ENCODE measurements at regions not wholly inside any gene's neighbourhood (a gene's known extent, or its start where the extent isn't known, plus 50 kb on each side); places are given as distances from the start of the nearest gene placed in this dataset.
A peak's percentile ranks its signal among the peaks of the same experiment; 100 is the strongest.
"Not testable (repeated sequence)": the region's sequence is repeated elsewhere in the genome, so short reads cannot be mapped to it uniquely, and the experiment has no call there.

DNA sequence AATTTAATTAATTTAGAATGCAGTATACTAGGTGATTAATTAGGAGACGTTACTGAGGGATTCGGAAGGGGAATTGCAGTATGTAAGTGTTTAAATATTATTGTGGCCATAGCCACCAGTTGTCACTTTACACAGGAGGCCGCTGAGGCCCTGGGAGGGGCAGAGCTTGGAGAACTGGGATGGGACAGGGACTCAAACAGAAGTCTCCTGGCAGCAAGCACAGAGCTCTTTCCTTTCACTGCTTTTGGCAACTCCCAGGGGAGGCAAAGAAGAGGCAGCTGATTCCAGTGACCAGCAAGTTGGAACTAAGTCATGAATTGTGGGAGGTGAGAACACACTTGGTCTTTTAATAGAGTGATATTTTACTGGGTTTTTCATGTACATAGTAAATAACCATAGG lies 248.6 kb downstream of the RPLP1 start:
- no peak overlapping the region for H3K4me3 ChIP-seq (ENCODE audit: low read depth, low read length)
- DNase-seq (ENCODE audit: low read depth), result no peak
- TF ChIP-seq, protein P1, sequence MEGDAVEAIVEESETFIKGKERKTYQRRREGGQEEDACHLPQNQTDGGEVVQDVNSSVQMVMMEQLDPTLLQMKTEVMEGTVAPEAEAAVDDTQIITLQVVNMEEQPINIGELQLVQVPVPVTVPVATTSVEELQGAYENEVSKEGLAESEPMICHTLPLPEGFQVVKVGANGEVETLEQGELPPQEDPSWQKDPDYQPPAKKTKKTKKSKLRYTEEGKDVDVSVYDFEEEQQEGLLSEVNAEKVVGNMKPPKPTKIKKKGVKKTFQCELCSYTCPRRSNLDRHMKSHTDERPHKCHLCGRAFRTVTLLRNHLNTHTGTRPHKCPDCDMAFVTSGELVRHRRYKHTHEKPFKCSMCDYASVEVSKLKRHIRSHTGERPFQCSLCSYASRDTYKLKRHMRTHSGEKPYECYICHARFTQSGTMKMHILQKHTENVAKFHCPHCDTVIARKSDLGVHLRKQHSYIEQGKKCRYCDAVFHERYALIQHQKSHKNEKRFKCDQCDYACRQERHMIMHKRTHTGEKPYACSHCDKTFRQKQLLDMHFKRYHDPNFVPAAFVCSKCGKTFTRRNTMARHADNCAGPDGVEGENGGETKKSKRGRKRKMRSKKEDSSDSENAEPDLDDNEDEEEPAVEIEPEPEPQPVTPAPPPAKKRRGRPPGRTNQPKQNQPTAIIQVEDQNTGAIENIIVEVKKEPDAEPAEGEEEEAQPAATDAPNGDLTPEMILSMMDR (IDR thresholded peaks at IDR 0.05; ENCODE audit: insufficient read depth, low read depth, low read length), result no peak

DNA sequence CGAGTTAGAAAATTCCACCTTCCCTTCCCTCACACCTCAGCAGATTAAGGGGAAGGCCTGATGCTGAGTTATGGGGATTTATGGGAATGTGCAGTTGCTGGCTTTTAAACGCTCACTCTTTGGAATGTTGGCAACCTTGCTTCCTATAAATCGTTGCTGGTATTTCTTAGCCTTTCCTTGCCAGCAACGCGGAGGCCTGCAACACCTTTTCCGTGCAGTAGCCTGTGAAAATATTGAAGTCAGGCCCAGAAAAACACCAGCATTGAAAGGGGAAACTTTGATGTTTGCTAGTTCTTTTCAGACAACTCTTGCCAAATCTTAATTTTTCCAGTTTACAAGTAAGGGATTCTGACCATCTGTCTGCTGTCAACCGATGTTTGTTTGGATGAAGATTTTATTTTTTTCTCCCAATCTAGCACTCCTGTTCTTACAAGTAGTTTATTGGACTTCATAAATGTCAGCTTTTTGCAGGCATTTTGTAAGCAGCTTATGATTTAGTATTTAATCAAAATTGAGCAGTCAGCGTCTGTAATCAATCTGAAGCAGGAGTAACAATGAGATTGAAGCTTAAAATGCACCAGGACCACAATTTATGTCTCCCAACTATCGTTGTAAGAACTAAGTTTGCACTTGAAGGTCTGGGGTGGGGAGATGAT lies 251.0 kb downstream of the RPLP1 start:
- DNase-seq (ENCODE audit: low read depth), result peak; percentile 5
- no peak overlapping the region for H3K4me3 ChIP-seq (ENCODE audit: low read depth, low read length)
- TF ChIP-seq, protein P1 (IDR thresholded peaks at IDR 0.05; ENCODE audit: insufficient read depth, low read depth, low read length), result no peak

DNA sequence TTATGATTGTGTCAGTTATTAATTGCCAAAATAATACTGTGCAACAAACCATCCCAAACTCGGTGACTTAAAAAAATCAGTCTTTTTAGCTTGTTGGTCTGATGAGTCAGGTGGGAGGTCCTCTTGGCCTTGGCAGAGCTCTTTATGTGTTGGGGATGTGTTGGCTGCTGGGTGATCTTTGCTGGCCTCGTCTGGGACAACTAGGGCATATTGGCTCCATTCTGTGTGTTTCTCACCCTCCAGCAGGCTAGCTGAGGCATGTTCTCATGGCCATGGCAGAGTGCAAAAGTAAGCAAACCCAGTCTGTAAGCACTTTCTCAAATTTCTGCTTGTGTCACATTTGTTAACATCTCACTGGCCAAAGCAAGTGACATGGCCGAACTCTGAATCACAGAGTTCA lies 251.6 kb downstream of the RPLP1 start:
- no peak overlapping the region for H3K4me3 ChIP-seq (ENCODE audit: low read depth, low read length)
- no peak for DNase-seq (ENCODE audit: low read depth)
- TF ChIP-seq, protein P1 (IDR thresholded peaks at IDR 0.05; ENCODE audit: insufficient read depth, low read depth, low read length), result no peak

DNA sequence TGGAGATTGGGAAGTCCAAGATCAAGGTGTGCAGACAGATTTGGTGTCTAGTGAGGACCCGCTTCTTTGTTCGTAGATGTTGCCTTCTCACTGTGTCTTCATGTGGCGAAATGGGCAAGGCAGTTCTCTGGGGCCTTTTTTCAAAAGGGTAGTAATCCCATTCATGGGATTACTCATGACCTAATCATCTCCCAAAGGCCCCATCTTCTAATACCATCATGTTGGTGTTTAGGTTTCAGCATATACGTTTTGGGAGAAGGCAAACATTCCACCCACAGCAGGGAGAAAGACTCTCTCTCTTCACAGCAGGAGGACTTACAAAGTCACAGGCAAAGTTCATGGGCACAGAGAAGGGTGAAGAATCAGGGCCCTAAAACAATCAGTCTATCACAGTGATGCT lies 252.1 kb downstream of the RPLP1 start:
- DNase-seq (ENCODE audit: low read depth), result no peak

GRCh38 chr15:69706353-69707097 lies 253.9 kb downstream of the RPLP1 start:
- TF ChIP-seq, protein P1 (IDR thresholded peaks at IDR 0.05; ENCODE audit: insufficient read depth, low read depth, low read length), result no peak
- no peak overlapping the region for H3K4me3 ChIP-seq (ENCODE audit: low read depth, low read length)
- no peak for DNase-seq (ENCODE audit: low read depth)

More for the DNA sequence above, 252.1 kb downstream of the RPLP1 start:
- TF ChIP-seq, protein P1 (IDR thresholded peaks at IDR 0.05; ENCODE audit: insufficient read depth, low read depth, low read length), result no peak
- H3K4me3 ChIP-seq (ENCODE audit: low read depth, low read length), result no peak overlapping the region

GRCh38 chr15:69707241-69707640 lies 254.6 kb downstream of the RPLP1 start:
- H3K4me3 ChIP-seq (ENCODE audit: low read depth, low read length); DNase-seq (ENCODE audit: low read depth): not testable (repeated sequence)

- not testable (repeated sequence) for H3K4me3 ChIP-seq (ENCODE audit: low read depth, low read length); DNase-seq (ENCODE audit: low read depth)
Measured at GRCh38 chr15:69708436-69709122, 256.0 kb downstream of the RPLP1 start.

All from fibroblast of villous mesenchyme (primary cell).